Lung (tissue), 11 donors: ENCODE measurements at regions not wholly inside any gene's neighbourhood (a gene's known extent, or its start where the extent isn't known, plus 50 kb on each side); places are given as distances from the start of the nearest gene placed in this dataset.

Experiments
- ATAC-seq: fragments of 200-7000 bp; cut with Tn5 transposase; one replicate; pipeline ENCODE4 v1.9.1; 2020; ENCODE audit warnings: moderate number of reproducible peaks; ENCODE audit not compliant: insufficient read depth, low FRiP score
- DNase-seq, 3 donors: peaks; one replicate each; pipeline ENCODE4 v3.0.0-alpha.2; 2013 to 2017
- H3K27ac ChIP-seq, 2 donors: one replicate each; pipeline ENCODE4 v1.5.1; 2013; ENCODE audit warnings: mild to moderate bottlenecking in 2 of 2, moderate library complexity in 2 of 2, control low read depth in 1 of 2, inconsistent platforms in 1 of 2, low read depth in 1 of 2, low read length in 1 of 2
- H3K27me3 ChIP-seq, 3 donors: one replicate each; pipeline ENCODE4 v1.5.1; 2013; ENCODE audit warnings: low read length in 2 of 3; ENCODE audit not compliant: control insufficient read depth in 3 of 3, insufficient read depth in 3 of 3
- H3K36me3 ChIP-seq, 4 donors: one replicate each; pipeline ENCODE4 v1.5.1; 2013; ENCODE audit warnings: low read length in 4 of 4, mild to moderate bottlenecking in 1 of 4, moderate library complexity in 1 of 4; ENCODE audit not compliant: control insufficient read depth in 4 of 4, insufficient read depth in 4 of 4
- H3K4me1 ChIP-seq, 5 donors: one replicate each; pipeline ENCODE4 v1.5.1; 2013; ENCODE audit warnings: low read length in 5 of 5, mild to moderate bottlenecking in 2 of 5, moderate library complexity in 1 of 5; ENCODE audit not compliant: control insufficient read depth in 5 of 5, insufficient read depth in 5 of 5
- H3K4me3 ChIP-seq: one replicate; pipeline ENCODE4 v1.5.1; 2013; ENCODE audit warnings: mild to moderate bottlenecking, control low read depth, moderate library complexity
- H3K9ac ChIP-seq, 2 donors: one replicate each; pipeline ENCODE4 v1.5.1; 2013; ENCODE audit warnings: low read length in 2 of 2, control low read depth in 1 of 2; ENCODE audit not compliant: insufficient read depth in 1 of 2
- H3K9me3 ChIP-seq, 4 donors: one replicate each; pipeline ENCODE4 v1.5.1; 2013; ENCODE audit warnings: low read length in 3 of 4, mild to moderate bottlenecking in 1 of 4, moderate library complexity in 1 of 4; ENCODE audit not compliant: control insufficient read depth in 4 of 4, insufficient read depth in 3 of 4
- CTCF ChIP-seq: IDR thresholded peaks from 2 replicates; pipeline ENCODE4 v1.5.1; 2012; ENCODE audit warnings: mild to moderate bottlenecking; ENCODE audit errors: control extremely low read depth, extremely low read depth
- WGBS, 2 donors: extraction: QIAGEN DNeasy Blood & Tissue Kit; methylation state at CpG; one replicate each; pipeline ENCODE4 v1.1.7; 2013; 5-methylcytosine and 5-hydroxymethylcytosine counted together
- donor health status: control.
- donor health status: control.
- donor health status: Bipolar disorder and iron deficiency.
- donor health status: healthy.
- donor health status: DM: yes; HTN: yes; CAD: no.

DNA sequence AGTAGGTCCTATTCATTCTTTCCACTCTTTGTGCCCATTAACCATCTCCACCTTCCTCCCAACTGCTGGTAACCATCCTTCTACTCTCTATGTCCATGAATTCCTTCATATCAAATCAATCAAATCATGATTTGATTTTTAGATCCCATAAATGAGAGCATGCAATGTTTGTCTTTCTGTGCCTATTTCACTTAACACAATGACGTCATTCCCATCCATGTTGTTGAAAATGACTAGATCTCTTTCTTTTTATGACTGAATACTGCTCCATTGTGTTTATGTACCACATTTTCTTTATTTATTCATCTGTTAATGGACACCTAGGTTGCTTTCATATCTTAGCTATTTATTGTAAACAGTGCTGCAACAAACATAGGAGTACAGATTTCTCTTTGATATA, 827.3 kb upstream of the NRXN1 start:
- Histone ChIP-seq H3K4me3 (no peak overlapping the region), H3K36me3 (no peaks in the 10 kb centered on the region), H3K4me1 (no peaks in the 10 kb centered on the region), H3K9ac (no peak overlapping the region), H3K27ac (no peak overlapping the region), H3K27me3 (no peaks in the 10 kb centered on the region), H3K9me3 (no peaks in the 10 kb centered on the region)
- TF ChIP-seq CTCF: no peak
- no peak for DNase-seq
- WGBS, 2 donors: 82 to 88% methylated on average over 1 of the region's 1 CpG
- no peak for ATAC-seq

- H3K4me3 ChIP-seq: no peak overlapping the region
- WGBS, 2 donors: 85 to 89% methylated on average over 1 of the region's 1 CpG
- no peak for TF ChIP-seq CTCF
Measured at GRCh38 chr2:51855683-51856082, 823.8 kb upstream of the NRXN1 start.

DNA sequence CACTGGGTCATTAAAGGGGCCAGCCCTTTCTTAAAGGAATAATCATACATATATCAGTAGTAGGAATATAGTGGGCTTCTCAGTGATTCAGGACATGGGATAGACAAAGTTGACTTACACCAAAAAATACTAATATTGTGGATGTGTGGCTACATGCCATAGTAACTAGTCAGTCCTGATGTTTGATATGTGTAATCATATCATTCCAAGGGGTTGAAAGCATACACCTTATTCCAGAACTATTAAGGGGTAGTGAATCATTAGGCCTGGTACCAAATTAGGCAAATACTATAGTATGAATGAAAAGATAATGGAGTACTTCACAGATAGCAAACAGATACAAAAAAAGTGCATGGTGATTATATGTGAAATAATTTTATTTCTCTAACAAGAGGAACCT, 814.9 kb upstream of the NRXN1 start:
- ATAC-seq: no peak
- H3K27ac ChIP-seq: no peak overlapping the region
- DNase-seq: no peak
- no peaks in the 10 kb centered on the region for H3K36me3 ChIP-seq
- H3K9ac ChIP-seq: no peak overlapping the region
- no peak overlapping the region for H3K4me3 ChIP-seq
- no peaks in the 10 kb centered on the region for H3K27me3 ChIP-seq
- H3K4me1 ChIP-seq: no peaks in the 10 kb centered on the region
- no peak for TF ChIP-seq CTCF
- H3K9me3 ChIP-seq: no peaks in the 10 kb centered on the region

More at GRCh38 chr2:51855683-51856082, 823.8 kb upstream of the NRXN1 start:
- DNase-seq (no peak), ATAC-seq (no peak)
- Histone ChIP-seq H3K27ac (no peak overlapping the region), H3K9ac (no peak overlapping the region), H3K36me3 (no peaks in the 10 kb centered on the region), H3K9me3 (no peaks in the 10 kb centered on the region), H3K4me1 (no peaks in the 10 kb centered on the region), H3K27me3 (no peaks in the 10 kb centered on the region)

GRCh38 chr2:51846018-51846417, 814.1 kb upstream of the NRXN1 start:
- no peaks in the 10 kb centered on the region for H3K4me1 ChIP-seq
- no peaks in the 10 kb centered on the region for H3K9me3 ChIP-seq
- no peak overlapping the region for H3K4me3 ChIP-seq
- no peaks in the 10 kb centered on the region for H3K36me3 ChIP-seq
- ATAC-seq: no peak
- no peak for DNase-seq
- no peak overlapping the region for H3K27ac ChIP-seq
- no peak overlapping the region for H3K9ac ChIP-seq
- no peak for TF ChIP-seq CTCF
- H3K27me3 ChIP-seq: no peaks in the 10 kb centered on the region
